Mesenchymal stem cell (in vitro differentiated cells and primary cell): ENCODE measurements at regions not wholly inside any gene's neighbourhood (a gene's known extent, or its start where the extent isn't known, plus 50 kb on each side); places are given as distances from the start of the nearest gene placed in this dataset.

Experiments
- DNase-seq: peaks from one replicate; pipeline ENCODE4 v3.0.0-alpha.2; 2013
- H2AFZ ChIP-seq: one replicate; pipeline ENCODE4 v1.6.1; 2013; ENCODE audit warnings: low read depth, mild to moderate bottlenecking, control low read depth, inconsistent platforms, low read length, moderate library complexity
- H2AK5ac ChIP-seq: 2 replicates; pipeline ENCODE4 v1.6.1; 2013; ENCODE audit warnings: low read length, moderate library complexity, mild to moderate bottlenecking, inconsistent platforms; ENCODE audit not compliant: severe bottlenecking
- H2BK120ac ChIP-seq: one replicate; pipeline ENCODE4 v1.6.1; 2013; ENCODE audit warnings: low read depth, mild to moderate bottlenecking, inconsistent platforms, low read length, moderate library complexity
- H2BK12ac ChIP-seq, 2 experiments: one replicate each; pipeline ENCODE4 v1.6.1; 2013; ENCODE audit warnings: inconsistent platforms in 2 of 2, low read length in 2 of 2, mild to moderate bottlenecking in 2 of 2, moderate library complexity in 2 of 2, control low read depth in 1 of 2
- H2BK15ac ChIP-seq: one replicate; pipeline ENCODE4 v1.6.1; 2013; ENCODE audit warnings: mild to moderate bottlenecking, low read depth, inconsistent platforms; ENCODE audit not compliant: poor library complexity, severe bottlenecking
- H2BK5ac ChIP-seq: 2 replicates; pipeline ENCODE4 v1.6.1; 2013; ENCODE audit warnings: low read depth, mild to moderate bottlenecking, low read length, control low read depth, inconsistent platforms; ENCODE audit not compliant: poor library complexity, severe bottlenecking
- H3K14ac ChIP-seq, 2 experiments: one replicate each; pipeline ENCODE4 v1.6.1; 2013; ENCODE audit warnings: inconsistent platforms in 2 of 2, low read length in 2 of 2, control low read depth in 1 of 2, mild to moderate bottlenecking in 1 of 2, moderate library complexity in 1 of 2
- H3K18ac ChIP-seq, 2 experiments: one replicate each; pipeline ENCODE4 v1.6.1; 2013; ENCODE audit warnings: inconsistent platforms in 2 of 2, low read length in 2 of 2, control low read depth in 1 of 2, low read depth in 1 of 2, mild to moderate bottlenecking in 1 of 2
- H3K23ac ChIP-seq, 2 experiments: one replicate each; pipeline ENCODE4 v1.6.1; 2013; ENCODE audit warnings: inconsistent platforms in 2 of 2, low read length in 2 of 2, mild to moderate bottlenecking in 2 of 2, moderate library complexity in 2 of 2, control low read depth in 1 of 2
- H3K27ac ChIP-seq: 2 replicates; pipeline ENCODE4 v1.5.1; 2013; ENCODE audit warnings: mild to moderate bottlenecking, moderate library complexity, low read length, control low read depth, inconsistent platforms; ENCODE audit not compliant: poor library complexity, severe bottlenecking
- H3K27me3 ChIP-seq, 2 experiments: 2 replicates each; pipeline versions ENCODE4 v1.6.1 to v1.7.0; 2013; ENCODE audit warnings: low read length in 2 of 2, mild to moderate bottlenecking in 2 of 2, moderate library complexity in 2 of 2, control low read depth in 1 of 2, inconsistent platforms in 1 of 2; ENCODE audit not compliant: control insufficient read depth in 1 of 2, insufficient read depth in 1 of 2
- H3K36me3 ChIP-seq, 2 experiments: 2 replicates each; pipeline versions ENCODE4 v1.6.1 to v1.7.0; 2013; ENCODE audit warnings: low read length in 2 of 2, control low read depth in 1 of 2, inconsistent platforms in 1 of 2, low read depth in 1 of 2, mild to moderate bottlenecking in 1 of 2; ENCODE audit not compliant: insufficient read depth in 2 of 2, control insufficient read depth in 1 of 2
- H3K4ac ChIP-seq, 2 experiments: one replicate each; pipeline ENCODE4 v1.6.1; 2013; ENCODE audit warnings: inconsistent platforms in 2 of 2, low read length in 2 of 2, mild to moderate bottlenecking in 2 of 2, moderate library complexity in 2 of 2, control low read depth in 1 of 2, low read depth in 1 of 2
- H3K4me1 ChIP-seq: 2 replicates; pipeline ENCODE4 v1.6.1; 2013; ENCODE audit warnings: low read depth, low read length, control low read depth; ENCODE audit not compliant: control insufficient read depth, insufficient read depth
- H3K4me2 ChIP-seq: 2 replicates; pipeline ENCODE4 v1.6.1; 2013; ENCODE audit warnings: low read length, mild to moderate bottlenecking, inconsistent platforms; ENCODE audit not compliant: poor library complexity, severe bottlenecking
- H3K4me3 ChIP-seq, 2 experiments: 2 replicates each; pipeline versions ENCODE4 v1.5.1 to v1.7.0; 2013; ENCODE audit warnings: low read length in 2 of 2, mild to moderate bottlenecking in 2 of 2, control low read depth in 1 of 2, low read depth in 1 of 2; ENCODE audit not compliant: insufficient read depth in 1 of 2
- H3K79me1 ChIP-seq: replicated peaks from 2 replicates; pipeline ENCODE4 v1.6.1; 2013; ENCODE audit warnings: mild to moderate bottlenecking, control low read depth, low read length, inconsistent platforms; ENCODE audit not compliant: poor library complexity, severe bottlenecking
- H3K9ac ChIP-seq: 2 replicates; pipeline ENCODE4 v1.7.0; 2013; ENCODE audit warnings: mild to moderate bottlenecking, low read length, moderate library complexity
- H3K9me3 ChIP-seq: 2 replicates; pipeline ENCODE4 v1.7.0; 2013; ENCODE audit warnings: mild to moderate bottlenecking, low read length; ENCODE audit not compliant: control insufficient read depth
- H4K8ac ChIP-seq: one replicate; pipeline ENCODE4 v1.6.1; 2013; ENCODE audit warnings: inconsistent platforms, mild to moderate bottlenecking, low read length, moderate library complexity
- H4K91ac ChIP-seq: one replicate; pipeline ENCODE4 v1.6.1; 2013; ENCODE audit warnings: mild to moderate bottlenecking, low read length, inconsistent platforms
- WGBS: methylation state at CpG from one replicate; pipeline ENCODE4 v1.1.7; 2013; ENCODE audit warnings: mixed read lengths; 5-methylcytosine and 5-hydroxymethylcytosine counted together

GRCh38 chr10:22054961-22055360 is 51.4 kb upstream of the DNAJC1 start:
- H3K4me3 ChIP-seq = no peak overlapping the region
- peaks cover 2% of the 10 kb centered on the region for H3K4me1 ChIP-seq
- no peak overlapping the region for H2BK120ac ChIP-seq
- H3K9me3 ChIP-seq = peaks cover 14% of the 10 kb centered on the region
- H2BK15ac ChIP-seq = no peak overlapping the region
- no peaks in the 10 kb centered on the region for H3K79me1 ChIP-seq
- H3K23ac ChIP-seq = no peak overlapping the region
- H4K8ac ChIP-seq = peak overlapping the region; percentile 36
- peak overlapping the region; percentile 46 for H3K27ac ChIP-seq
- H2BK5ac ChIP-seq = no peak overlapping the region
- no peak overlapping the region for H2AK5ac ChIP-seq
- H3K27me3 ChIP-seq = no peaks in the 10 kb centered on the region
- H3K4ac ChIP-seq = no peak overlapping the region
- WGBS = no CpG with 5 or more reads among the region's 1 CpG
- no peak overlapping the region for H3K4me2 ChIP-seq
- no peak overlapping the region for H2AFZ ChIP-seq
- H3K18ac ChIP-seq = no peak overlapping the region
- H4K91ac ChIP-seq = peak overlapping the region; percentile 32
- H3K9ac ChIP-seq = no peak overlapping the region
- H2BK12ac ChIP-seq = no peak overlapping the region
- no peak overlapping the region for H3K14ac ChIP-seq
- DNase-seq = peak; percentile 32
- H3K36me3 ChIP-seq = no peaks in the 10 kb centered on the region
